ENCODE measurements at regions not wholly inside any gene's neighbourhood (a gene's known extent, or its start where the extent isn't known, plus 50 kb on each side); places are given as distances from the start of the nearest gene placed in this dataset.

DNA sequence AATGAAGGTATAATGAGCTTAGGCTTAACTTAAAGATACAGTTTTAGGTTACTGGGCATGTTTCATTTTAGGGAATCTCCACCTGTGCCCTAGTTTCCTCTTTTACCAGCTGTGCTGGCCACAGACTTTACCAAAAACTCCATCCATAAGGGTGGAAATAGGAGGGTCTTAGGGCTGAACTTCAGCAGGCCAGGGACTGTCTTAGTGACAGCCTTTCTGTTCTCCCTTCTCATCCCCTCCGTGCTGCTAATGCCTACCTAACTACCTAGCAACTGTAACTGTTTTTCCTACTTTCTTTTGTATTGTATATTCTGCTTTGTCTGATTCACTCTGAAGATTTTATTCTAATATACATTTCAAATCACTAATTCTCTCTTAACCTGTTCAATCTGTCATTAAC is 1375.3 kb downstream of the PCDH18 start:
- TF ChIP-seq, protein P1, sequence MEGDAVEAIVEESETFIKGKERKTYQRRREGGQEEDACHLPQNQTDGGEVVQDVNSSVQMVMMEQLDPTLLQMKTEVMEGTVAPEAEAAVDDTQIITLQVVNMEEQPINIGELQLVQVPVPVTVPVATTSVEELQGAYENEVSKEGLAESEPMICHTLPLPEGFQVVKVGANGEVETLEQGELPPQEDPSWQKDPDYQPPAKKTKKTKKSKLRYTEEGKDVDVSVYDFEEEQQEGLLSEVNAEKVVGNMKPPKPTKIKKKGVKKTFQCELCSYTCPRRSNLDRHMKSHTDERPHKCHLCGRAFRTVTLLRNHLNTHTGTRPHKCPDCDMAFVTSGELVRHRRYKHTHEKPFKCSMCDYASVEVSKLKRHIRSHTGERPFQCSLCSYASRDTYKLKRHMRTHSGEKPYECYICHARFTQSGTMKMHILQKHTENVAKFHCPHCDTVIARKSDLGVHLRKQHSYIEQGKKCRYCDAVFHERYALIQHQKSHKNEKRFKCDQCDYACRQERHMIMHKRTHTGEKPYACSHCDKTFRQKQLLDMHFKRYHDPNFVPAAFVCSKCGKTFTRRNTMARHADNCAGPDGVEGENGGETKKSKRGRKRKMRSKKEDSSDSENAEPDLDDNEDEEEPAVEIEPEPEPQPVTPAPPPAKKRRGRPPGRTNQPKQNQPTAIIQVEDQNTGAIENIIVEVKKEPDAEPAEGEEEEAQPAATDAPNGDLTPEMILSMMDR (IDR thresholded peaks at IDR 0.05) = no peak
- no peak for TF ChIP-seq POLR2A (IDR thresholded peaks at IDR 0.05)
